ENCODE measurements at regions not wholly inside any gene's neighbourhood (a gene's known extent, or its start where the extent isn't known, plus 50 kb on each side); places are given as distances from the start of the nearest gene placed in this dataset.
A peak's percentile ranks its signal among the peaks of the same experiment; 100 is the strongest.

DNA sequence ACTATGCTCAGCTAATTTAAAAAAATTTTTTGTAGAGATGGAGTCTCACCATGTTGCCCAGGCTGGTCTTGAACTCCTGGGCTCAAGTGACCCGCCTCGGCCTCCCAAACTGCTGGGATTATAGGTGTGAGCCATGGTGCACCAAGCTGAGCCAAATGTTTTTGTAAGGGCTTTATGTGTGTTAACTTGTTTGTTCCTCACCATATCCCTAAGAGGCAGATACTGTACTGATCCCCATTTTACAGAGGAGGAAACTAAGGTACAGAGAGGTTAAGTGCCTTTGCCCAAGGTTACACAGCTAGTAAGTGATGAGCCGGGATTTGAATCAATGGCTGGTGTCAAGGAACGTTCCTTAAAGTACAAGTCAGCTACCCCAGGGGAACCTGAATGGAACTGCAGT, 85.3 kb upstream of the KLF7 start:
- H3K9me3 ChIP-seq (ENCODE audit: control insufficient read depth, low read depth, low read length): no peaks in the 10 kb centered on the region
- WGBS (ENCODE audit: insufficient coverage, low lambda C conversion rate): no CpG with 5 or more reads among the region's 4 CpGs
- H3K4me3 ChIP-seq (ENCODE audit: low read length): no peak overlapping the region
- no peak overlapping the region for H3K27ac ChIP-seq (ENCODE audit: low read length)
- no peak for DNase-seq
- no peaks in the 10 kb centered on the region for H3K36me3 ChIP-seq (ENCODE audit: control insufficient read depth, insufficient read depth, low read length)
- H3K4me1 ChIP-seq (ENCODE audit: control insufficient read depth, insufficient read depth, low read length): no peaks in the 10 kb centered on the region
- H3K27me3 ChIP-seq (ENCODE audit: control insufficient read depth, insufficient read depth, low read length): peaks cover 6% of the 10 kb centered on the region

DNA sequence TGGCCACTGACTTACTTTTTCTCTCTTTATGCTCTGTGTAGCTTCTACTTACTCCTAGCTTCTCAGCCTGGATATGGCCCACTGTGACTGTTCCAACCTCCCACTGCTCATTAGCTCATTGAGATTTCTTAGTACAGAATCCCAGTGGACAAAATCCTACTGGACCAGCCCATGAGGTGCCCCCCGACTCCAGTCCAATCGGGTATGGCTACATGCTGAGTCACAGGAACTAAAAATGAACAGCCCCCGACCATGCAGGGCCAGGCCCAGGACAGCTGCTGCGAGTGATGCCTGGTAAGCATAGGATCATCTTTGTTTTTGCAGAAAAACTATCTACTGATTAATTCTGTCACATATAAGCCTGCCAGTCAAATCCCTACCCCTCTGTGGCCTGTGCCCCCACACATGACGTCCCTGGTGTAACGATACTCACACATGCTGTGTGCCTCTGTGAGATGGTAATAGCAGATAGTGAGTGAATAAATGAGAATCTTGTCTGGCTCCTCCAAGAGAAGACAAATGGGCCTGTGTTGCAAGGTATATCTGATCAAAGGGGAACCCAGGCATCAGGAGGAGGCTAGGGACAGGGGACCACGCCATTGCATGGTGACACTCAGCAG, 85.9 kb upstream of the KLF7 start:
- no peak overlapping the region for H3K27ac ChIP-seq (ENCODE audit: low read length)
- H3K36me3 ChIP-seq (ENCODE audit: control insufficient read depth, insufficient read depth, low read length): no peaks in the 10 kb centered on the region
- H3K9me3 ChIP-seq (ENCODE audit: control insufficient read depth, low read depth, low read length): no peaks in the 10 kb centered on the region
- no peak overlapping the region for H3K4me3 ChIP-seq (ENCODE audit: low read length)
- no peaks in the 10 kb centered on the region for H3K4me1 ChIP-seq (ENCODE audit: control insufficient read depth, insufficient read depth, low read length)
- WGBS (ENCODE audit: insufficient coverage, low lambda C conversion rate): no CpG with 5 or more reads among the region's 7 CpGs
- no peak for DNase-seq
- H3K27me3 ChIP-seq (ENCODE audit: control insufficient read depth, insufficient read depth, low read length): peaks cover 12% of the 10 kb centered on the region

DNA sequence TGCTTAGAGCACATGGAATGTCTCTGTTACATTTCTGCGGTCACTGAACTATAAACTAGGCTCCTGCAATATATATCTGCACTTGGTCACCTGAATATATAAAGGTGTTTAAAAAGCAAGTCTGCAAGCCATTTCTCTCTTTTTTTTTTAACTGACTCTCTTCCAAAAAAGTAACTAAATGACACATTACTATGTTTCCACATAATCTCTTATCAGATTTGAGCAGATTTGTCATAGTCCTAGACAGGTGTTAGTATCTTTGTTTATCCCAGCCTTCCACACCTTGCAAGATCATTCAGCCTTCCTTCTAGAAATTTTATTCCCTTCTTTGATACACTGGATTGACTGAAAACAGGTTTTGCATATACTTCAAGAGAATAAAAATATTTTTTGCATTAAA, 86.7 kb upstream of the KLF7 start:
- Histone ChIP-seq H3K9me3 (ENCODE audit: control insufficient read depth, low read depth, low read length) (no peaks in the 10 kb centered on the region), H3K4me1 (ENCODE audit: control insufficient read depth, insufficient read depth, low read length) (no peaks in the 10 kb centered on the region), H3K27ac (ENCODE audit: low read length) (no peak overlapping the region), H3K4me3 (ENCODE audit: low read length) (no peak overlapping the region), H3K27me3 (ENCODE audit: control insufficient read depth, insufficient read depth, low read length) (peaks cover 20% of the 10 kb centered on the region), H3K36me3 (ENCODE audit: control insufficient read depth, insufficient read depth, low read length) (no peaks in the 10 kb centered on the region)
- DNase-seq: no peak
- no CpG with 5 or more reads among the region's 1 CpG for WGBS (ENCODE audit: insufficient coverage, low lambda C conversion rate)

DNA sequence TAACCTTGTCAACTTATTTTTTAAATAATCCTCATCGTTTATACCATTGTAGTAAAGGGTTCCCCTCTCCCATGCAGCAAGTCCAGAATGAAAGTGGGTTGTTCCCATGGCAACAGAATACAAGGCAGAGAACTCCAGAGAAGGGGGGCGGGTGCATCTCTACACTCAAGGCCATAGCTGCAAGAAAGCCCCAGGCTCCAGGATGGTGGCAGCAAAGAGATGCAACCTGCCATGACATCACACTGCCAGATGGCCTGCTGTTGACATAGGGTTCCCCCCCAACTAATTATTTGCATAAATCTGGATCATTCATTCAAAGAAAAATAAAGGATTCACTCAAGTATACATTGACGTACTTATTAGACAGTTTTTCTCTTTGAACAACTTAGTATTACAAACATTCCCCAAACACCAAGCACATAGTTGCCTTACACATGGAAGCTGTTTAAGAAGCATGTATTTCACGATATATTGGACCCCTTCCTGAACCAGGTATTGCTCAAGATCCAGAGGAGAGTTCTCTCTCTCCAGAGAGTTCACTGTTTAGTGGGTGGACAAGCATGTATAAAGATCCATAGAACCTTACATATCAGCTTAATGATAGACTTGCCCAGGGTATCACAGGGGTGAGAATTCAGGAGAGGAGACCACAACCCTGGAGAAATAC, 87.4 kb upstream of the KLF7 start:
- WGBS (ENCODE audit: insufficient coverage, low lambda C conversion rate): 80% methylated on average over 1 of the region's 4 CpGs
- H3K4me1 ChIP-seq (ENCODE audit: control insufficient read depth, insufficient read depth, low read length): no peaks in the 10 kb centered on the region

GRCh38 chr2:207253666-207254345, 88.1 kb upstream of the KLF7 start:
- peaks cover 30% of the 10 kb centered on the region for H3K27me3 ChIP-seq (ENCODE audit: control insufficient read depth, insufficient read depth, low read length)
- H3K36me3 ChIP-seq (ENCODE audit: control insufficient read depth, insufficient read depth, low read length): no peaks in the 10 kb centered on the region
- H3K9me3 ChIP-seq (ENCODE audit: control insufficient read depth, low read depth, low read length): no peaks in the 10 kb centered on the region
- WGBS (ENCODE audit: insufficient coverage, low lambda C conversion rate): 76% methylated on average over 3 of the region's 11 CpGs
- no peak for DNase-seq
- H3K4me1 ChIP-seq (ENCODE audit: control insufficient read depth, insufficient read depth, low read length): peaks cover 4% of the 10 kb centered on the region
- no peak overlapping the region for H3K4me3 ChIP-seq (ENCODE audit: low read length)
- H3K27ac ChIP-seq (ENCODE audit: low read length): no peak overlapping the region

More for the DNA sequence above, 87.4 kb upstream of the KLF7 start:
- peak in 1 of 2 donors; percentile 12 for DNase-seq
- no peak overlapping the region for H3K27ac ChIP-seq (ENCODE audit: low read length)
- no peaks in the 10 kb centered on the region for H3K36me3 ChIP-seq (ENCODE audit: control insufficient read depth, insufficient read depth, low read length)
- peaks cover 27% of the 10 kb centered on the region for H3K27me3 ChIP-seq (ENCODE audit: control insufficient read depth, insufficient read depth, low read length)
- H3K9me3 ChIP-seq (ENCODE audit: control insufficient read depth, low read depth, low read length): no peaks in the 10 kb centered on the region
- no peak overlapping the region for H3K4me3 ChIP-seq (ENCODE audit: low read length)

GRCh38 chr2:207254591-207255464, 89.1 kb upstream of the KLF7 start:
- Histone ChIP-seq H3K9me3 (ENCODE audit: control insufficient read depth, low read depth, low read length) (no peaks in the 10 kb centered on the region), H3K27me3 (ENCODE audit: control insufficient read depth, insufficient read depth, low read length) (peaks cover 33% of the 10 kb centered on the region), H3K4me1 (ENCODE audit: control insufficient read depth, insufficient read depth, low read length) (peaks cover 4% of the 10 kb centered on the region), H3K36me3 (ENCODE audit: control insufficient read depth, insufficient read depth, low read length) (no peaks in the 10 kb centered on the region), H3K4me3 (ENCODE audit: low read length) (no peak overlapping the region), H3K27ac (ENCODE audit: low read length) (no peak overlapping the region)
- WGBS (ENCODE audit: insufficient coverage, low lambda C conversion rate): 80% methylated on average over 2 of the region's 9 CpGs
- no peak for DNase-seq

- Histone ChIP-seq H3K9me3 (ENCODE audit: control insufficient read depth, low read depth, low read length) (no peaks in the 10 kb centered on the region), H3K27ac (ENCODE audit: low read length) (no peak overlapping the region), H3K4me1 (ENCODE audit: control insufficient read depth, insufficient read depth, low read length) (peaks cover 4% of the 10 kb centered on the region), H3K27me3 (ENCODE audit: control insufficient read depth, insufficient read depth, low read length) (peaks cover 33% of the 10 kb centered on the region), H3K36me3 (ENCODE audit: control insufficient read depth, insufficient read depth, low read length) (no peaks in the 10 kb centered on the region), H3K4me3 (ENCODE audit: low read length) (no peak overlapping the region)
- DNase-seq: no peak
- no CpG with 5 or more reads among the region's 17 CpGs for WGBS (ENCODE audit: insufficient coverage, low lambda C conversion rate)
Measured at GRCh38 chr2:207255565-207256470, 90.1 kb upstream of the KLF7 start.

DNA sequence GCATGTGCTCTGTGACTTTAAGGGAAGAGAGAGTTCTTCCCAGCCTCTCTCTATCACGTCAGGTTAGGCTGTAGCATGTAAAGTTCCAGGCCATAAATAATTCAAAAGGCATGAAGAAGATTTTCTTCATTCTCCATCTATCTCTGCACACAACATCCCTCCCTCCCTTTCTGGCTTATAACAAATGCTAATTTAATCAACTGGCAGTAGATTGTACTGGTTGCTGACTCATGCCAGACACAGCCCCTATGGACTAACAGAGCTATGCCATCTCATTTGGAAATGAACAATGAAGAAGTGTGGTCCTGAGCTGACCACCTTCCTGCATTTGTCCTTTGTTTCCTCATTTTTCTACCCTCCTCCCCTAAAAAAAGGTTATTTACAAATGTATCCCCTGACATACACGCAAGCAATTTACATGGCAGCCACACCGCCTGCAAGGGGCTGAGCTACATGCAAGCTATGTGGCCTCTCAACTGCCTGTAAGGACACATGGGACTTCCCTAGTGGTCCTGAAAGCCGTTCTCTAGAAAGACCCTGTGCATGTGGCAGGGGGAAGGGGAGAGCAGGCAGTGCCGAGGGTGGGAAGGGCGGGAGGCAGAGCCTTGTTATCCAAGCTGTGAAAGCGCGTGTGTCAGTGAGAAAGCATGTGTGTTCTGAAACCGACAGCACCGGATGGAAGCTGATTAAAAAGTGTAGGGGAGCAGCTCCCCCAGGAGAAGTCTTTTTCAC, 90.9 kb upstream of the KLF7 start:
- H3K4me1 ChIP-seq (ENCODE audit: control insufficient read depth, insufficient read depth, low read length): peaks cover 4% of the 10 kb centered on the region
- no peaks in the 10 kb centered on the region for H3K36me3 ChIP-seq (ENCODE audit: control insufficient read depth, insufficient read depth, low read length)
- H3K27ac ChIP-seq (ENCODE audit: low read length): no peak overlapping the region

More for the DNA sequence above, 90.9 kb upstream of the KLF7 start:
- Histone ChIP-seq H3K9me3 (ENCODE audit: control insufficient read depth, low read depth, low read length) (no peaks in the 10 kb centered on the region), H3K4me3 (ENCODE audit: low read length) (no peak overlapping the region), H3K27me3 (ENCODE audit: control insufficient read depth, insufficient read depth, low read length) (peaks cover 33% of the 10 kb centered on the region)
- no peak for DNase-seq
- 100% methylated on average over 1 of the region's 10 CpGs for WGBS (ENCODE audit: insufficient coverage, low lambda C conversion rate)
